Thoracic aorta (tissue), 2 donors: ENCODE measurements at regions not wholly inside any gene's neighbourhood (a gene's known extent, or its start where the extent isn't known, plus 50 kb on each side); places are given as distances from the start of the nearest gene placed in this dataset.

Experiments used
- ATAC-seq: fragments of 150-250 bp; one replicate; pipeline ENCODE4 v1.8.0; 2017; ENCODE audit warnings: low read depth; ENCODE audit not compliant: insufficient number of reproducible peaks, low FRiP score
- DNase-seq: peaks from one replicate; pipeline ENCODE4 v3.0.0-alpha.2; 2020; ENCODE audit warnings: low spot score
- H3K27ac ChIP-seq, 2 donors: fragments of 200-600 bp; sonication (generic); 1 replicate in 1 of 2; 2 replicates in 1 of 2; pipeline ENCODE4 v1.5.1; 2016; ENCODE audit warnings: mild to moderate bottlenecking in 2 of 2, moderate library complexity in 2 of 2
- H3K27me3 ChIP-seq: fragments of 200-600 bp; sonication (generic); replicated peaks from 2 replicates; pipeline ENCODE4 v1.6.0; 2016; ENCODE audit warnings: mild to moderate bottlenecking; ENCODE audit not compliant: insufficient read depth
- H3K36me3 ChIP-seq: fragments of 200-600 bp; sonication (generic); one replicate; pipeline ENCODE4 v1.5.1; 2016
- H3K4me1 ChIP-seq, 2 donors: fragments of 200-600 bp; sonication (generic); 1 replicate in 1 of 2; 2 replicates in 1 of 2; pipeline versions ENCODE4 v1.5.1 to v1.6.0; 2016; ENCODE audit warnings: low read depth in 2 of 2, mild to moderate bottlenecking in 1 of 2; ENCODE audit not compliant: control insufficient read depth in 1 of 2
- H3K4me3 ChIP-seq: fragments of 200-600 bp; sonication (generic); 2 replicates; pipeline ENCODE4 v1.5.1; 2016; ENCODE audit warnings: mild to moderate bottlenecking
- H3K9me3 ChIP-seq: fragments of 200-600 bp; sonication (generic); 2 replicates; pipeline ENCODE4 v1.5.1; 2016
- TF ChIP-seq, protein P1 (sequence below): fragments of 200-600 bp; sonication (generic); IDR thresholded peaks from one replicate; pipeline ENCODE4 v1.5.1; 2019; ENCODE audit warnings: antibody characterized with exemption

DNA sequence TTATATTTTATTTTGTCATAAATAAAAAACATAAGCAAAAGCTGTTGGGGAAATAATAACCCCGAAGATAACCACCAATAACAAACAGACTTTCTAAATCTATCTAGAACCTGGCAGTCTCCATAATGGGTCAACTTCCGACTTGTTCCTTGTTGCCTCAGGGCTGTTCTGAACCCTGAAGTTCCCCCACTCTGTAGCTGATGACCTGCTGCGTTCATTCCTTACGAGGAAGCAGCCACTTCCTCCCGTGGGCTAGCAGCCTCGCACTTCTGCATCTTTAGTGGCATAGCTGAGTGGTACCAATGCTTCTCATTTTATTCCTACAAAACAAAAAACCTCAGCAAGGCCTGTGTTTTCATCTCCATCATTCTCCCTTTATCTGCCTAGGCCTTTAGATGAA lies 103.0 kb downstream of the PLEKHG1 start:
- Histone ChIP-seq H3K4me1 (no peaks in the 10 kb centered on the region), H3K4me3 (no peak overlapping the region), H3K27me3 (no peaks in the 10 kb centered on the region), H3K9me3 (no peaks in the 10 kb centered on the region), H3K27ac (no peak overlapping the region), H3K36me3 (no peaks in the 10 kb centered on the region)
- DNase-seq = no peak
- no peak for ATAC-seq
- TF ChIP-seq, protein P1, sequence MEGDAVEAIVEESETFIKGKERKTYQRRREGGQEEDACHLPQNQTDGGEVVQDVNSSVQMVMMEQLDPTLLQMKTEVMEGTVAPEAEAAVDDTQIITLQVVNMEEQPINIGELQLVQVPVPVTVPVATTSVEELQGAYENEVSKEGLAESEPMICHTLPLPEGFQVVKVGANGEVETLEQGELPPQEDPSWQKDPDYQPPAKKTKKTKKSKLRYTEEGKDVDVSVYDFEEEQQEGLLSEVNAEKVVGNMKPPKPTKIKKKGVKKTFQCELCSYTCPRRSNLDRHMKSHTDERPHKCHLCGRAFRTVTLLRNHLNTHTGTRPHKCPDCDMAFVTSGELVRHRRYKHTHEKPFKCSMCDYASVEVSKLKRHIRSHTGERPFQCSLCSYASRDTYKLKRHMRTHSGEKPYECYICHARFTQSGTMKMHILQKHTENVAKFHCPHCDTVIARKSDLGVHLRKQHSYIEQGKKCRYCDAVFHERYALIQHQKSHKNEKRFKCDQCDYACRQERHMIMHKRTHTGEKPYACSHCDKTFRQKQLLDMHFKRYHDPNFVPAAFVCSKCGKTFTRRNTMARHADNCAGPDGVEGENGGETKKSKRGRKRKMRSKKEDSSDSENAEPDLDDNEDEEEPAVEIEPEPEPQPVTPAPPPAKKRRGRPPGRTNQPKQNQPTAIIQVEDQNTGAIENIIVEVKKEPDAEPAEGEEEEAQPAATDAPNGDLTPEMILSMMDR = no peak

DNA sequence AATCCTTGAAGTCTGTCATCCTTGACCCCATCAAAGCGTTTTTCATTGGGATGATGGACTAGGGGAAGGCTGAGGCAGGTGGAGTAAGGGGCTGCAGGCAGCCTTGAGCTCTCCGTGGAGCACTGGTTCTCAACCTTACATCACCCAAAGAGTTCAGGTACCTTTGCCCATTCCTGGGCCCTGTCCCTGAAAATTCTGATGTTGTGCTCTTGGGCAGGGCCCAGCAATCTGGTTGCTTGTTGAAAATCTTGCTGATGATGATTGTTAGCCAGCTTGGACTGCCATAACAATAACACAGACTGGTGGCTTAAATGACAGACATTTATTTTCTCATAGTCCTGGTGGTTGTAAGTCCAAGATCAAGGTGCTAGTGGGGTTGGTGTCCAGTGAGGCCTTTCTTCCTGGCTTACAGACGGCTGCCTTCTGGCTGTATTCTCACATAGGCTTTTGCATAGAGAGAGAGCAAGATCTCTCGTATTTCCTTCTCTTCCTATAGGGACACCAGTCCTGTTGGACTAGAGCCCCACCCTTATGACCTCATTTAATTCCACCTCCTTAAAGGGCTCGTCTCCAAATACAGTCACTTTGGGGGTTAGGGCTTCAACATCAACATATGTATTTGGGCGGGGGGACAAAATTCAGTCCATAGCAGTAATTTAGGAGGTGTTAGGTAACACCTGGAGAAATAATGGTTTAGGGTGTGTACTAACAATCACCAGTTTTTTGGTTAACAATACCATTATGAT lies 104.9 kb downstream of the PLEKHG1 start:
- no peak overlapping the region for H3K27ac ChIP-seq
- H3K4me1 ChIP-seq = no peaks in the 10 kb centered on the region

DNA sequence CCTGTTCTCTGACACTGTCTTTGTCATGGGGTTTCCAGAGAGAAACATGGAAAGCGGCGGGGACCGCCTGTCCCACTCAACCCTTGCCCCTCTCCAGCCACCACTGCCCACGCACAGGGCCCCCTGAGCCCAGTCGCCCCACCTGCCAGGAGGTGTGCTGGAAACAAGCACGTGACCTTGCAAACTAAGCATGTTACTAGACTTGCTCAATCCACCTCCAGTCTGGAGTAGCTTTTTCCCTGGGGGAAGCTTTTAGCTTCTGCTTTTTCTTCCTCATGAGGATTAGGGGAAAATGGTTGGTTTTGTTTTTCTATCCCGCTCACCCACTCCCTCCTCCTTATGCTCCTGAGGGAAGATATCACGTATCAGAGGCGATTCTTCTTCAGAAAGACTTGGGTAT lies 105.7 kb downstream of the PLEKHG1 start:
- DNase-seq = no peak
- no peak overlapping the region for H3K27ac ChIP-seq
- no peaks in the 10 kb centered on the region for H3K36me3 ChIP-seq
- H3K27me3 ChIP-seq = no peaks in the 10 kb centered on the region
- no peaks in the 10 kb centered on the region for H3K4me1 ChIP-seq
- no peak overlapping the region for H3K4me3 ChIP-seq
- no peak for ATAC-seq
- H3K9me3 ChIP-seq = no peaks in the 10 kb centered on the region
- TF ChIP-seq, protein P1 = no peak

More for the DNA sequence above, 104.9 kb downstream of the PLEKHG1 start:
- Histone ChIP-seq H3K36me3 (no peaks in the 10 kb centered on the region), H3K27me3 (no peaks in the 10 kb centered on the region), H3K4me3 (no peak overlapping the region), H3K9me3 (no peaks in the 10 kb centered on the region)
- TF ChIP-seq, protein P1 = no peak
- DNase-seq = no peak
- ATAC-seq = no peak

DNA sequence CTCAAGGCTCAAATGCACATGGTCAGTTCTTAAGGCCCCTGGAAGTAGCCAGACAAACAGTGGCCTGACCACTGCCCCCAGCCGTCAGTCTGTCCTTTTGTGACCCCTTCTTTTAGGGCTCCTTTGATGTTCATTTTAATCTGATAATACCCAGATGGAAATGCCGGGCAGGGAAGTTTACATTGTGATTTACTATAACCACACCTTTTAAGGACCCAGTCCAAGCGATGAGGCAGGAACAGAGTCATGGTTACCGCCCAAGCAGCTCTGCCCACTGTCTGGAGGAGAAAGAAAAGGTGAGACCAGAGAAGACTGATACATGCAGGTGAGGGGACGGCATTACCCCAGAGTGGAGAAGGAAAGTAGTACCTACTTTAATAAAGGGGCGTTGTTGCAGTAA lies 110.6 kb downstream of the PLEKHG1 start:
- Histone ChIP-seq H3K4me1 (no peaks in the 10 kb centered on the region), H3K27ac (no peak overlapping the region), H3K4me3 (no peak overlapping the region), H3K36me3 (no peaks in the 10 kb centered on the region), H3K9me3 (no peaks in the 10 kb centered on the region), H3K27me3 (no peaks in the 10 kb centered on the region)
- no peak for ATAC-seq
- DNase-seq = no peak
- TF ChIP-seq, protein P1 = no peak

DNA sequence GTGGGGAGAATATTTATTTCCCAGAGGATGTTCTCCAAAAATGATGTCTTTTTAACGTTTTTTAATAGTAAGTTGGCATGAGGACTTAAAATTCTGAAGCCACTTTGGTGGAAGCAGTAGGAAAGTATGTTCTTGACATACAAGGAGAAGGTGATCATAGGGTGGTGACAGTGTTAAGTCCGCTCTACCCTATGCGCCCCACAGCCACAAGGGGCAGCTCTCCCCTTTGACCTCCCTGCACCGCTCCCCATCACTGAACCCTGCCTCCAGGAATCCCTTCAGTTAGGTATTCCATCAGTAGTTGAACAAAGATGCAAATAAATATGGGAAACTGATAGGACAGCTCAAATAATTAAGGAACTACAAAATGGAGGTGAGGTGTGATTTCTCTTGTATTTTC lies 111.4 kb downstream of the PLEKHG1 start:
- no peaks in the 10 kb centered on the region for H3K9me3 ChIP-seq
- no peak overlapping the region for H3K4me3 ChIP-seq
- ATAC-seq (no peak), DNase-seq (no peak)
- TF ChIP-seq, protein P1 = no peak
- H3K36me3 ChIP-seq = no peaks in the 10 kb centered on the region
- no peaks in the 10 kb centered on the region for H3K4me1 ChIP-seq
- H3K27ac ChIP-seq = no peak overlapping the region
- H3K27me3 ChIP-seq = no peaks in the 10 kb centered on the region
